ENCODE measurements at regions not wholly inside any gene's neighbourhood (a gene's known extent, or its start where the extent isn't known, plus 50 kb on each side); places are given as distances from the start of the nearest gene placed in this dataset.
"Not testable (repeated sequence)": the region's sequence is repeated elsewhere in the genome, so short reads cannot be mapped to it uniquely, and the experiment has no call there.

GRCh38 chr17:71601894-71602504 is 518.8 kb upstream of the SOX9 start:
- no peak for DNase-seq (ENCODE audit: low read depth, low spot score)

GRCh38 chr17:71613996-71614395 is 506.8 kb upstream of the SOX9 start:
- no peak for DNase-seq (ENCODE audit: low read depth, low spot score)

- no peak for DNase-seq (ENCODE audit: low read depth, low spot score)
Observed at GRCh38 chr17:71615820-71616219, 505.0 kb upstream of the SOX9 start.

- DNase-seq (ENCODE audit: low read depth, low spot score), result not testable (repeated sequence)
Observed at GRCh38 chr17:71617767-71618166, 503.1 kb upstream of the SOX9 start.

- DNase-seq (ENCODE audit: low read depth, low spot score), result peak; percentile 24
Observed at GRCh38 chr17:71625330-71625729, 495.5 kb upstream of the SOX9 start.

GRCh38 chr17:71628306-71628705 is 492.5 kb upstream of the SOX9 start:
- no peak for DNase-seq (ENCODE audit: low read depth, low spot score)

- DNase-seq (ENCODE audit: low read depth, low spot score), result peak; percentile 48
Observed at GRCh38 chr17:71631483-71631882, 489.3 kb upstream of the SOX9 start.

GRCh38 chr17:71632328-71632727 is 488.5 kb upstream of the SOX9 start:
- DNase-seq (ENCODE audit: low read depth, low spot score), result peak; percentile 62

- DNase-seq (ENCODE audit: low read depth, low spot score), result peak; percentile 82
Observed at GRCh38 chr17:71633391-71633849, 487.4 kb upstream of the SOX9 start.

GRCh38 chr17:71634376-71634775 is 486.4 kb upstream of the SOX9 start:
- DNase-seq (ENCODE audit: low read depth, low spot score), result no peak

GRCh38 chr17:71635187-71635586 is 485.6 kb upstream of the SOX9 start:
- no peak for DNase-seq (ENCODE audit: low read depth, low spot score)

GRCh38 chr17:71636644-71637043 is 484.2 kb upstream of the SOX9 start:
- DNase-seq (ENCODE audit: low read depth, low spot score), result no peak

- no peak for DNase-seq (ENCODE audit: low read depth, low spot score)
Observed at GRCh38 chr17:71638668-71639067, 482.2 kb upstream of the SOX9 start.

- DNase-seq (ENCODE audit: low read depth, low spot score), result peak; percentile 23
Observed at GRCh38 chr17:71639865-71640264, 481.0 kb upstream of the SOX9 start.

- DNase-seq (ENCODE audit: low read depth, low spot score), result not testable (repeated sequence)
Observed at GRCh38 chr17:71646890-71647289, 473.9 kb upstream of the SOX9 start.

GRCh38 chr17:71648342-71648741 is 472.5 kb upstream of the SOX9 start:
- not testable (repeated sequence) for DNase-seq (ENCODE audit: low read depth, low spot score)

- peak; percentile 77 for DNase-seq (ENCODE audit: low read depth, low spot score)
Observed at GRCh38 chr17:71649941-71650350, 470.9 kb upstream of the SOX9 start.

- no peak for DNase-seq (ENCODE audit: low read depth, low spot score)
Observed at GRCh38 chr17:71655542-71655941, 465.3 kb upstream of the SOX9 start.

GRCh38 chr17:71656964-71657858 is 463.6 kb upstream of the SOX9 start:
- DNase-seq (ENCODE audit: low read depth, low spot score), result no peak

- no peak for DNase-seq (ENCODE audit: low read depth, low spot score)
Observed at GRCh38 chr17:71658996-71659395, 461.8 kb upstream of the SOX9 start.

- DNase-seq (ENCODE audit: low read depth, low spot score), result no peak
Observed at GRCh38 chr17:71664861-71665260, 456.0 kb upstream of the SOX9 start.

GRCh38 chr17:71666047-71666446 is 454.8 kb upstream of the SOX9 start:
- no peak for DNase-seq (ENCODE audit: low read depth, low spot score)

- peak; percentile 42 for DNase-seq (ENCODE audit: low read depth, low spot score)
Observed at GRCh38 chr17:71667661-71668060, 453.2 kb upstream of the SOX9 start.
